PC-3 (cell line): ENCODE measurements at regions not wholly inside any gene's neighbourhood (a gene's known extent, or its start where the extent isn't known, plus 50 kb on each side); places are given as distances from the start of the nearest gene placed in this dataset.

Source experiments
- ATAC-seq: fragments of 200-7000 bp; cut with Tn5 transposase; 2 replicates; pipeline ENCODE4 v1.9.1; 2020; ENCODE audit warnings: mild to moderate bottlenecking, moderate library complexity
- BruUV-seq: library from RNA; stranded (reverse); fragments of 400-500 nt; replicated peaks from 2 replicates; lab custom pipeline; 2021; lab: Mats Ljungman, UMichigan
- CTCF ChIA-PET: fragments of 300-600 bp; sonication (Branson Sonifier 250); formaldehyde crosslinking; loops from one replicate; lab custom pipeline; 2022; ENCODE audit warnings: antibody characterized with exemption; lab: Charles Lee
- POLR2A ChIA-PET: fragments of 300-600 bp; sonication (Branson Sonifier 250); formaldehyde crosslinking; loops from one replicate; lab custom pipeline; 2022; ENCODE audit warnings: antibody characterized with exemption; ENCODE audit not compliant: unreplicated experiment; lab: Charles Lee
- DNase-seq: peaks from one replicate; pipeline ENCODE4 v3.0.0-alpha.2; 2015
- H2AFZ ChIP-seq: fragments of 300-600 bp; sonication (generic); 2 replicates; pipeline ENCODE4 v1.6.0; 2016; ENCODE audit warnings: antibody characterized with exemption, low read length
- H3F3A ChIP-seq: fragments of 300-600 bp; sonication (generic); one replicate; pipeline ENCODE4 v1.6.0; 2017; ENCODE audit warnings: antibody characterized with exemption, low read length, control low read depth, mild to moderate bottlenecking; ENCODE audit not compliant: unreplicated experiment
- H3K27ac ChIP-seq: fragments of 300-600 bp; sonication (generic); 2 replicates; pipeline ENCODE4 v1.5.1; 2016; ENCODE audit warnings: mild to moderate bottlenecking, low read length
- H3K27me3 ChIP-seq: fragments of 300-600 bp; sonication (generic); 2 replicates; pipeline ENCODE4 v1.6.1; 2016; ENCODE audit warnings: low read length, mixed read lengths
- H3K36me3 ChIP-seq: fragments of 300-600 bp; sonication (generic); 2 replicates; pipeline ENCODE4 v1.6.1; 2016; ENCODE audit warnings: low read depth, mixed run types, low read length, mixed read lengths
- H3K4me1 ChIP-seq: fragments of 300-600 bp; sonication (generic); 2 replicates; pipeline ENCODE4 v1.5.1; 2016; ENCODE audit warnings: low read length; ENCODE audit not compliant: insufficient read depth
- H3K4me2 ChIP-seq: fragments of 300-600 bp; sonication (generic); 2 replicates; pipeline ENCODE4 v1.6.0; 2016; ENCODE audit warnings: low read length
- H3K4me3 ChIP-seq: fragments of 300-600 bp; sonication (generic); 2 replicates; pipeline ENCODE4 v1.5.1; 2016; ENCODE audit warnings: mild to moderate bottlenecking, low read length, mixed read lengths
- H3K79me2 ChIP-seq: fragments of 300-600 bp; sonication (generic); 2 replicates; pipeline ENCODE4 v1.6.1; 2017; ENCODE audit warnings: low read length, mixed read lengths
- H3K9ac ChIP-seq: fragments of 300-600 bp; sonication (generic); 2 replicates; pipeline ENCODE4 v1.6.0; 2016; ENCODE audit warnings: mild to moderate bottlenecking, low read length
- H3K9me2 ChIP-seq: fragments of 300-600 bp; sonication (generic); replicated peaks from 2 replicates; pipeline ENCODE4 v1.6.1; 2016; ENCODE audit warnings: mixed run types, low read length, mixed read lengths
- H3K9me3 ChIP-seq: fragments of 300-600 bp; sonication (generic); 2 replicates; pipeline ENCODE4 v1.6.1; 2016; ENCODE audit warnings: low read length, mixed read lengths
- H4K20me1 ChIP-seq: fragments of 300-600 bp; sonication (generic); 2 replicates; pipeline ENCODE4 v1.6.1; 2016; ENCODE audit warnings: low read length, mixed read lengths
- EZH2 ChIP-seq: fragments of 300-600 bp; sonication (generic); IDR thresholded peaks from one replicate; pipeline ENCODE4 v1.6.1; 2017; ENCODE audit warnings: antibody characterized with exemption, mild to moderate bottlenecking, low read length; ENCODE audit not compliant: unreplicated experiment
- EZH2phosphoT487 ChIP-seq: fragments of 300-600 bp; sonication (generic); IDR thresholded peaks from 2 replicates; pipeline ENCODE4 v1.6.1; 2018; ENCODE audit warnings: mild to moderate bottlenecking, antibody characterized with exemption, low read length, borderline replicate concordance
- intact Hi-C: fragments of 100-400 bp; cut with micrococcal nuclease; formaldehyde crosslinking; loops from 2 replicates; pipeline ENCODE4 v1.9.0; 2023
- TF ChIP-seq, protein P1 (sequence below): fragments of 300-600 bp; sonication (generic); conservative IDR thresholded peaks from 2 replicates; pipeline ENCODE4 v1.5.1; 2017; ENCODE audit warnings: antibody characterized with exemption, low read depth, mild to moderate bottlenecking, low read length

GRCh38 chr9:13555989-13556500 lies 276.6 kb upstream of the MPDZ start:
- no peaks in the 10 kb centered on the region for H3K36me3 ChIP-seq
- no peak overlapping the region for H3K4me2 ChIP-seq
- H4K20me1 ChIP-seq: no peaks in the 10 kb centered on the region
- DNase-seq (no peak), ATAC-seq (no peak)
- H3K27me3 ChIP-seq: no peaks in the 10 kb centered on the region
- H3K27ac ChIP-seq: no peak overlapping the region
- H3K4me3 ChIP-seq: no peak overlapping the region
- intact Hi-C loops: no loop called here
- no TSS peak for BruUV-seq
- H3K9me2 ChIP-seq: no peaks in the 10 kb centered on the region
- H3K4me1 ChIP-seq: no peaks in the 10 kb centered on the region
- no peak overlapping the region for H2AFZ ChIP-seq
- H3K79me2 ChIP-seq: no peaks in the 10 kb centered on the region
- ChIA-PET CTCF (no interaction called here), POLR2A (no interaction called here)
- H3K9me3 ChIP-seq: no peaks in the 10 kb centered on the region
- TF ChIP-seq EZH2phosphoT487 (no peak), EZH2 (no peak)
- TF ChIP-seq, protein P1, sequence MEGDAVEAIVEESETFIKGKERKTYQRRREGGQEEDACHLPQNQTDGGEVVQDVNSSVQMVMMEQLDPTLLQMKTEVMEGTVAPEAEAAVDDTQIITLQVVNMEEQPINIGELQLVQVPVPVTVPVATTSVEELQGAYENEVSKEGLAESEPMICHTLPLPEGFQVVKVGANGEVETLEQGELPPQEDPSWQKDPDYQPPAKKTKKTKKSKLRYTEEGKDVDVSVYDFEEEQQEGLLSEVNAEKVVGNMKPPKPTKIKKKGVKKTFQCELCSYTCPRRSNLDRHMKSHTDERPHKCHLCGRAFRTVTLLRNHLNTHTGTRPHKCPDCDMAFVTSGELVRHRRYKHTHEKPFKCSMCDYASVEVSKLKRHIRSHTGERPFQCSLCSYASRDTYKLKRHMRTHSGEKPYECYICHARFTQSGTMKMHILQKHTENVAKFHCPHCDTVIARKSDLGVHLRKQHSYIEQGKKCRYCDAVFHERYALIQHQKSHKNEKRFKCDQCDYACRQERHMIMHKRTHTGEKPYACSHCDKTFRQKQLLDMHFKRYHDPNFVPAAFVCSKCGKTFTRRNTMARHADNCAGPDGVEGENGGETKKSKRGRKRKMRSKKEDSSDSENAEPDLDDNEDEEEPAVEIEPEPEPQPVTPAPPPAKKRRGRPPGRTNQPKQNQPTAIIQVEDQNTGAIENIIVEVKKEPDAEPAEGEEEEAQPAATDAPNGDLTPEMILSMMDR: no peak
- no peaks in the 10 kb centered on the region for H3F3A ChIP-seq
- no peak overlapping the region for H3K9ac ChIP-seq

DNA sequence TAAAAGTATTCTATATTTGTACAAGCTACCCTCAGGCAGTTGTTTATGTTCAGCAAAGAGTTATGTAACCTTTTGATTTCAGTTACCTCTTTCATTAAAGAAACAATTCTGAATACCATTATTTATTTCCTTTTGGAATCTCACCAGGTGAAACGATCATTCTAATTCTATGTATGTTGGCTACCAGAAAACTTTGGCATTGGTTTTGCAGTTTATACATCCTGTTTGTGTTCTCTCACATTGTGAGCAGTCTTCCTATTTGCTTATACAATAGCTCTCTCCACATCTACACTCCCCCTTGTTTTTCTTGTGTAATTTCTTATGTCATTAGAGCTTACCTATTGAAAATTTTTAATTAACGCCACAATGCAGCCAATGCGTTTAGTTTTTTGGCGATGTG lies 276.0 kb upstream of the MPDZ start:
- CTCF ChIA-PET: no interaction called here
- H3K27ac ChIP-seq: no peak overlapping the region
- no peaks in the 10 kb centered on the region for H4K20me1 ChIP-seq
- H3K9me2 ChIP-seq: no peaks in the 10 kb centered on the region
- no peaks in the 10 kb centered on the region for H3F3A ChIP-seq
- ATAC-seq (no peak), DNase-seq (no peak)
- H3K4me3 ChIP-seq: no peak overlapping the region
- H3K79me2 ChIP-seq: no peaks in the 10 kb centered on the region
- no peaks in the 10 kb centered on the region for H3K36me3 ChIP-seq
- no peak overlapping the region for H3K9ac ChIP-seq
- no peaks in the 10 kb centered on the region for H3K27me3 ChIP-seq
- no peaks in the 10 kb centered on the region for H3K9me3 ChIP-seq
- H2AFZ ChIP-seq: no peak overlapping the region
- POLR2A ChIA-PET: no interaction called here
- no peaks in the 10 kb centered on the region for H3K4me1 ChIP-seq
- intact Hi-C loops: no loop called here
- TF ChIP-seq EZH2phosphoT487: no peak
- TF ChIP-seq, protein P1: no peak
- TF ChIP-seq EZH2: no peak
- H3K4me2 ChIP-seq: no peak overlapping the region
- BruUV-seq: no TSS peak

- no peak for ATAC-seq
- CTCF ChIA-PET: no interaction called here
Measured at GRCh38 chr9:13554626-13555025, 275.1 kb upstream of the MPDZ start.

More at GRCh38 chr9:13554626-13555025, 275.1 kb upstream of the MPDZ start:
- Histone ChIP-seq H4K20me1 (no peaks in the 10 kb centered on the region), H3K4me3 (no peak overlapping the region), H3K27me3 (no peaks in the 10 kb centered on the region), H2AFZ (no peak overlapping the region), H3K4me2 (no peak overlapping the region), H3K9ac (no peak overlapping the region), H3K36me3 (no peaks in the 10 kb centered on the region), H3K4me1 (no peaks in the 10 kb centered on the region), H3K79me2 (no peaks in the 10 kb centered on the region), H3F3A (no peaks in the 10 kb centered on the region), H3K9me2 (no peaks in the 10 kb centered on the region), H3K9me3 (no peaks in the 10 kb centered on the region), H3K27ac (no peak overlapping the region)
- BruUV-seq: no TSS peak
- DNase-seq: no peak
- intact Hi-C loops: no loop called here
- TF ChIP-seq EZH2 (no peak), EZH2phosphoT487 (no peak)
- TF ChIP-seq, protein P1: no peak
- POLR2A ChIA-PET: no interaction called here
